SJCRH30 (cell line): ENCODE measurements at regions not wholly inside any gene's neighbourhood (a gene's known extent, or its start where the extent isn't known, plus 50 kb on each side); places are given as distances from the start of the nearest gene placed in this dataset.
"Not testable (repeated sequence)": the region's sequence is repeated elsewhere in the genome, so short reads cannot be mapped to it uniquely, and the experiment has no call there.

Source experiments
- DNase-seq, 2 experiments: peaks; one replicate each; pipeline ENCODE4 v3.0.0-alpha.2; 2015 to 2020
- H3K27ac ChIP-seq: fragments of 250-450 bp; sonication (Bioruptor Pico); 2 replicates; pipeline ENCODE4 v1.5.1; 2020; ENCODE audit warnings: mild to moderate bottlenecking, moderate library complexity
- H3K27me3 ChIP-seq: fragments of 250-450 bp; sonication (Bioruptor Pico); 2 replicates; pipeline ENCODE4 v1.5.1; 2020; ENCODE audit warnings: mild to moderate bottlenecking, moderate library complexity
- H3K36me3 ChIP-seq: fragments of 250-450 bp; sonication (Bioruptor Pico); 2 replicates; pipeline ENCODE4 v1.5.1; 2020; ENCODE audit warnings: mild to moderate bottlenecking, moderate library complexity
- H3K4me1 ChIP-seq: fragments of 250-450 bp; sonication (Bioruptor Pico); 2 replicates; pipeline ENCODE4 v1.5.1; 2020; ENCODE audit warnings: mild to moderate bottlenecking, moderate library complexity
- H3K4me3 ChIP-seq: fragments of 250-450 bp; sonication (Bioruptor Pico); 2 replicates; pipeline ENCODE4 v1.5.1; 2020; ENCODE audit warnings: mild to moderate bottlenecking, moderate library complexity
- H3K9me3 ChIP-seq: fragments of 250-450 bp; sonication (Bioruptor Pico); replicated peaks from 2 replicates; pipeline ENCODE4 v1.5.1; 2020; ENCODE audit warnings: mild to moderate bottlenecking, moderate library complexity

DNA sequence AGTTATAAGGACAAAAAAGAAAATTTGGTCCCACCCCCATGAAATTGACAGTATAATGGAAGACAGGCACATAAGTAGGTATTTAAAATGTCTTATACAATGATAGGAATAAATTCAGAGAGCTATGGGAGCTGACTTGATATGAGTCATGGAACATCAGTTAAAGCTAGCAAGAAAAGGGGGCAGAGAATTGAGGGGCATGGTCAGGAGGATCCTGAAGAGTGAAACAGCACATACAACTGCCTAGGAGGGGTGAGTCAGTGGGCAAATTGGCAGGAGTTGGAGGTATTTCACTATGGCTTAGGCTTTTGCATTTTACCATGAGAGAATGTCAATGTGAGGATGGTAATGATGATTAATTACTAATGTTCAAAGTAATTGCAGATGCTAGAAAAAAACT is 95.4 kb upstream of the BANK1 start:
- H3K9me3 ChIP-seq = no peaks in the 10 kb centered on the region
- no peak overlapping the region for H3K27ac ChIP-seq
- peaks cover 35% of the 10 kb centered on the region for H3K4me1 ChIP-seq
- DNase-seq = no peak
- H3K4me3 ChIP-seq = no peak overlapping the region
- H3K36me3 ChIP-seq = no peaks in the 10 kb centered on the region
- no peaks in the 10 kb centered on the region for H3K27me3 ChIP-seq

GRCh38 chr4:101694403-101694802 is 96.1 kb upstream of the BANK1 start:
- not testable (repeated sequence) for DNase-seq, H3K27me3 ChIP-seq, H3K4me3 ChIP-seq, H3K36me3 ChIP-seq, H3K27ac ChIP-seq, H3K9me3 ChIP-seq
- H3K4me1 ChIP-seq = peaks cover 35% of the 10 kb centered on the region

DNA sequence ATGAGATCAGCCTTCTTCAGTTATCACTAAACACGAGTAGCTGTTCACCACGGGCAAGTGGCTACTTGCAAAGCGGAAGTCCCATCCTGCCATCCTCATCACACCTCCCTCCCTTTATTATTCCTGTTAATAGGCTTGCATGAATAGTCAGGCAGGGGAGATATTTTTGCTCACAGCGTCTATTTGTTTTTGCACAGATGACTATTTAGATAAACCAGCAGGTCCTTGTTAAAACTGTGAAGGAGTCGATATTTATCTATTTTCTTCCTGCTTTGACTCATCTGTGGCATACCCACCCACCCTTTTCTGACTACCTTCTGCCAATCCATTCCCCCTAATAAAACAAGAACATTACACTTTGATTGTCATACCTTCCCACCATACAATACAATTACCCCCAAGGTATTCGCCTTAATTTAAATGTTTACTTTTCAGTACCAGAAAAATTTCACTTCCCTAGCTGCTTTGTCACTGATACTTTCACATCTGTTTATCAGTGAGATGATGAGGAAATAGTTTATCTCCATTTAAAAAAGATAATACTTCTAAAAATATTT is 96.6 kb upstream of the BANK1 start:
- H3K4me1 ChIP-seq = peaks cover 35% of the 10 kb centered on the region
- H3K36me3 ChIP-seq = no peaks in the 10 kb centered on the region
- H3K27me3 ChIP-seq = no peaks in the 10 kb centered on the region
- DNase-seq = peak; percentile 33 to 57
- no peak overlapping the region for H3K4me3 ChIP-seq
- no peak overlapping the region for H3K27ac ChIP-seq
- no peaks in the 10 kb centered on the region for H3K9me3 ChIP-seq

DNA sequence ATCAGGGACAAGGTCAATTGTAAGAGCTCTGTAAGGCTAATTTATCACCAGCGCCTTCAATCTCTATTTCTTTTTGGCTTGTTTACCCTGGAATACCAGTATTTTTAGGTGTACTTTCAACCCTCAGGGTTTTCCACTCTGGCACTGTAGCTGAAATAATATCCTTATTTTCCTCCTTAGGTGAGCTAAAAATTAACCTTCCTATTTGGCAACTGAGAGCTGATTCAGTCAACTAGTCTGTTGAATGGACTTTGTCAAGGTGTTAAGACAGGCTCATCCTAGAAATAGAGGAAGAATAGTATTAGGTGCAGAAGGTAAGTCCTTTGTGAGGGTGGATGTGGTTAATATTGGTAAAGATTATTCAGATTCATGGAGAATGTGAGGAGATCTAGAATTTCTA is 101.3 kb upstream of the BANK1 start:
- H3K27ac ChIP-seq = no peak overlapping the region
- no peak for DNase-seq
- H3K27me3 ChIP-seq = no peaks in the 10 kb centered on the region
- H3K36me3 ChIP-seq = no peaks in the 10 kb centered on the region
- H3K9me3 ChIP-seq = no peaks in the 10 kb centered on the region
- peaks cover 11% of the 10 kb centered on the region for H3K4me1 ChIP-seq
- H3K4me3 ChIP-seq = no peak overlapping the region

GRCh38 chr4:101685126-101685525 is 105.4 kb upstream of the BANK1 start:
- Histone ChIP-seq H3K4me1 (peaks cover 12% of the 10 kb centered on the region), H3K9me3 (no peaks in the 10 kb centered on the region), H3K36me3 (no peaks in the 10 kb centered on the region), H3K27ac (no peak overlapping the region), H3K27me3 (no peaks in the 10 kb centered on the region), H3K4me3 (no peak overlapping the region)
- DNase-seq = no peak

DNA sequence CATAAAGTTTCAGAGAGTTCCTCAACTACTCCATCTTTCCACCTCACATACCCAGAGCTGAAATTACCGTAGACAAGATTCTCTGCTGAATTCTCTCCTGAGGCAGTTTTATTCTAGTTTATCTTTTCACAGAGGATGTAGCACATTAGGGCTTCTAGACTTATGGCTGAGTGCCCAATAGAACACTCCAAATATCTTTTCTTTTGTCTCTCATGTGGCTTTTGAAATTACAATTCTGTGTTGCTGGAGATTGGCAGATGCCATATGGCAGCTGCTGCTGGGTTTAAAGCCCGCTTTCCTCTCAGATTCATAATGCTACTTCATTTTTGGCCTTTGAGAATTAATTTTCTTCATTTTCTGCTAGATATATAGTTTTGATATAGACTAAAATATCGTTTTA is 107.6 kb upstream of the BANK1 start:
- Histone ChIP-seq H3K9me3 (peaks cover 5% of the 10 kb centered on the region; the same call in 1 of the 2 replicates), H3K36me3 (no peaks in the 10 kb centered on the region), H3K4me3 (no peak overlapping the region), H3K4me1 (peaks cover 20% of the 10 kb centered on the region), H3K27ac (peak overlapping the region; percentile 45), H3K27me3 (no peaks in the 10 kb centered on the region)
- peak; percentile 32 to 75 for DNase-seq

- peak; percentile 43 to 64 for DNase-seq
- no peaks in the 10 kb centered on the region for H3K27me3 ChIP-seq
- H3K4me1 ChIP-seq = peaks cover 16% of the 10 kb centered on the region
- H3K9me3 ChIP-seq = peaks cover 8% of the 10 kb centered on the region; the same call in 1 of the 2 replicates
- no peaks in the 10 kb centered on the region for H3K36me3 ChIP-seq
- H3K27ac ChIP-seq = peak overlapping the region; percentile 33
- H3K4me3 ChIP-seq = no peak overlapping the region
These were observed 112.3 kb upstream of the BANK1 start for GRCh38 chr4:101678180-101678579.

DNA sequence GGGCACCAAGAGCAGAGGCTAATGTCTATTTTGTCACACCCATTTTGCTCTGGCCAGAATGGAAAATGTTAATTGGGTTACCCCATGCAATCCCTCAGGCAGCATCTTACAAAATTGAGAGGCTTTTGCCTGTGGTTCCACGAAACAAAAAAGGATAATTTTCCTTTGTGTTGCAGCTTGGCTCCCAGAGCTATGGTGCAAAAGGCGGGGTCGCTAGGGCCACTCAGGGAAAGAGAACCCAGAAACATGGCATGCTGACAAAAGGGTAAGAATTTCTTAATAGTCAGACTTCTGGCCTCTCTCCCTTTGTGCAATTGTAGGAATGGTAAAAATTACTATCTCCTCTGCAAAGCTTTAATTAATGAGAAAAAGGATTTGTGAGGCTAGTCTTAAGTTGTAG is 119.6 kb upstream of the BANK1 start:
- no peaks in the 10 kb centered on the region for H3K36me3 ChIP-seq
- peaks cover 4% of the 10 kb centered on the region; the same call in 1 of the 2 replicates for H3K9me3 ChIP-seq
- no peak for DNase-seq
- H3K4me3 ChIP-seq = no peak overlapping the region
- H3K4me1 ChIP-seq = no peaks in the 10 kb centered on the region
- H3K27ac ChIP-seq = no peak overlapping the region
- H3K27me3 ChIP-seq = no peaks in the 10 kb centered on the region

DNA sequence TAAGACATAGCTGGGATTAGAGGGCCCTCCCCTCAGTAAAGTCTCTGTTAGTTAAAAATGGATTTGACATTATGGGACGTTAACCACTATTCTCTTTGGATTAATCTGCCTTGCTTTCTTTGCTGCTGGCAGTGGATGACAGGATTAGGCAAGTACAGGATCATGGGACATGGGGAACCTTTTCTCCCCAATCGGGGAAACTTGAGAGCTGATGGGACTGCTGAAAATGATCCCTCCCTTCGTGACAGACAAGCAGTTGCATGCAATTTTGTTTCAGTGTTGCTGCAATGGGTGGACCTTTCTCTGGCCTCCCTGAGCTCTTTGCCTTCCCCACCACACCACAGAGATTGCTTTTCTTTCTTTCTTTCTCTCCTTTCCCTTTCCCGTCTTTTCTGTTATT is 120.2 kb upstream of the BANK1 start:
- DNase-seq = no peak
- Histone ChIP-seq H3K4me1 (no peaks in the 10 kb centered on the region), H3K9me3 (peaks cover 4% of the 10 kb centered on the region; the same call in 1 of the 2 replicates), H3K36me3 (no peaks in the 10 kb centered on the region), H3K27ac (no peak overlapping the region), H3K27me3 (no peaks in the 10 kb centered on the region), H3K4me3 (no peak overlapping the region)

GRCh38 chr4:101669832-101670188 is 120.7 kb upstream of the BANK1 start:
- DNase-seq = no peak
- Histone ChIP-seq H3K9me3 (peaks cover 4% of the 10 kb centered on the region; the same call in 1 of the 2 replicates), H3K27ac (no peak overlapping the region), H3K4me3 (no peak overlapping the region), H3K27me3 (no peaks in the 10 kb centered on the region), H3K36me3 (no peaks in the 10 kb centered on the region), H3K4me1 (no peaks in the 10 kb centered on the region)

DNA sequence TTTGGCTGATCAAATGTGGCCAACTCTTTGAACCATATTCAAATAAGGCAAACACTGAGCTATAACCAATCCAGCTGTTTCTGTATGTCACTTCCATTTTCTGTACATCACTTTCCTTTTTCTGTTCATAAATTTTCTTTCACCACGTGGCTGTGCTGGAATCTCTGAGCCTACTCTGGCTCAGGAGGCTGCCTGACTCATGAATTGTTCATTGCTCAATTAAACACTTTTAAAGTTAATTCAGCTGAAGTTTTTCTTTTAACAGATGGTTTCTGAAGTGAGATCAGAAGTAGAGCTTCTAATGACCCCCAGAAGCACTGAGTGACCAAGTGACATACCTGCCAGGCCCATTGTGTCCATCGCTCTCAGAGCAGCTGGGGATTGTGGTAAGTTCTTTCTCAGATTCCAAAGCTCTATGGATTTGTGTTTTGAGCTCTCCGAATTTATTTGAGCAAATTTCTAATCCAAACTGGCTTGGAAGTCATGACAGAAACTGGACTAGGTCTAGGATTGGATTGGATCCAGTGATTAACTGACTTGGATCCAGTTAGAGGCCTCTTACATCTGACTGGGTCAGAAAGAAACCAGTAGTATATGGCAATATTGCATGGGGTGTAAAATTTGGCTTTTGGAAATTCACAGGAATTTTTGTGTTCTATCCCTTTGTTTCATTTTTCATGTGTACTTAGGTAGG is 121.2 kb upstream of the BANK1 start:
- Histone ChIP-seq H3K4me1 (no peaks in the 10 kb centered on the region), H3K36me3 (no peaks in the 10 kb centered on the region), H3K27ac (no peak overlapping the region), H3K4me3 (no peak overlapping the region), H3K27me3 (no peaks in the 10 kb centered on the region), H3K9me3 (peaks cover 4% of the 10 kb centered on the region; the same call in 1 of the 2 replicates)
- no peak for DNase-seq

GRCh38 chr4:101667348-101667747 is 123.2 kb upstream of the BANK1 start:
- Histone ChIP-seq H3K4me1 (no peaks in the 10 kb centered on the region), H3K27ac (no peak overlapping the region), H3K27me3 (no peaks in the 10 kb centered on the region), H3K9me3 (peaks cover 4% of the 10 kb centered on the region; the same call in 1 of the 2 replicates), H3K4me3 (no peak overlapping the region), H3K36me3 (no peaks in the 10 kb centered on the region)
- DNase-seq = no peak

- no peak for DNase-seq
- no peaks in the 10 kb centered on the region for H3K36me3 ChIP-seq
- H3K9me3 ChIP-seq = no peaks in the 10 kb centered on the region
- H3K27ac ChIP-seq = no peak overlapping the region
- H3K27me3 ChIP-seq = no peaks in the 10 kb centered on the region
- 0 out of 2 replicates have a peak, but pooled peaks cover 3% of the 10 kb centered on the region for H3K4me1 ChIP-seq
- no peak overlapping the region for H3K4me3 ChIP-seq
These were observed 129.9 kb upstream of the BANK1 start for GRCh38 chr4:101660607-101661006.

GRCh38 chr4:101655857-101656256 is 134.7 kb upstream of the BANK1 start:
- no peaks in the 10 kb centered on the region for H3K9me3 ChIP-seq
- no peak overlapping the region for H3K27ac ChIP-seq
- H3K27me3 ChIP-seq = no peaks in the 10 kb centered on the region
- no peaks in the 10 kb centered on the region for H3K36me3 ChIP-seq
- H3K4me3 ChIP-seq = no peak overlapping the region
- peaks cover 7% of the 10 kb centered on the region for H3K4me1 ChIP-seq
- DNase-seq = no peak

DNA sequence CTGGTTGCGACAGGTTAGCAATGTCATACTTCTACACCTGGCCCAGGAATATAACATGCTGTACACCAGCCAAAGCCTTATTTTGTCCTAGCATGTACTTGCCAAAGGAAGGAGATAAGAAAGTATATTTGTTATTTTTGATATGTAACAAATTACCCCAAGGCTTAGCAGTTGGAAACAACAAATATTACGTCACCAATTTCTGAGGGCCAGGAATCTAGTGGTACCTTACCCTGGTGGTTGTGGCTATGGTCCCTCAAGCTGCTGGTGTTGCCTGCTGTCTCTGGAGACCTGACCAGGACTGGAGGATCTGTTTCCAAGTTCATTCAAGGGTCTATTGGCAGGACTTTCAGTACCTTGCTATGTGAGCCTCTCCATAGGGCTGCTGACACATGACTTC is 135.5 kb upstream of the BANK1 start:
- Histone ChIP-seq H3K9me3 (no peaks in the 10 kb centered on the region), H3K4me1 (peaks cover 4% of the 10 kb centered on the region), H3K36me3 (no peaks in the 10 kb centered on the region), H3K4me3 (no peak overlapping the region), H3K27ac (no peak overlapping the region), H3K27me3 (no peaks in the 10 kb centered on the region)
- DNase-seq = no peak

- H3K27me3 ChIP-seq = no peaks in the 10 kb centered on the region
- no peak overlapping the region for H3K4me3 ChIP-seq
- H3K27ac ChIP-seq = peak overlapping the region; percentile 54
- H3K4me1 ChIP-seq = peaks cover 12% of the 10 kb centered on the region
- no peaks in the 10 kb centered on the region for H3K9me3 ChIP-seq
- DNase-seq = peak; percentile 84 to 94
- no peaks in the 10 kb centered on the region for H3K36me3 ChIP-seq
These were observed 138.8 kb upstream of the BANK1 start for GRCh38 chr4:101651778-101652177.
